Activated CD4-positive, alpha-beta T cell treated with anti-CD3 and anti-CD28 coated beads for 36 hours (primary cell): ENCODE measurements at regions not wholly inside any gene's neighbourhood (a gene's known extent, or its start where the extent isn't known, plus 50 kb on each side); places are given as distances from the start of the nearest gene placed in this dataset.
"Not testable (repeated sequence)": the region's sequence is repeated elsewhere in the genome, so short reads cannot be mapped to it uniquely, and the experiment has no call there.

Source experiments
- ATAC-seq: fragments of 200-7000 bp; cut with Tn5 transposase; one replicate; pipeline ENCODE4 v1.10.0; 2021; ENCODE audit warnings: mild to moderate bottlenecking, moderate library complexity
- CTCF ChIA-PET: fragments of 350-600 bp; sonication (Branson Sonifier 250); formaldehyde crosslinking; loops from one replicate; lab custom pipeline; 2021; ENCODE audit warnings: antibody characterized with exemption; lab: Charles Lee
- POLR2A ChIA-PET: fragments of 350-600 bp; sonication (Branson Sonifier 250); formaldehyde crosslinking; loops from one replicate; lab custom pipeline; 2021; ENCODE audit warnings: antibody characterized with exemption, inconsistent platforms; lab: Charles Lee
- DNase-seq: peaks from one replicate; pipeline ENCODE4 v3.0.0-alpha.2; 2020
- H3K27ac Mint-ChIP-seq: one replicate; pipeline ENCODE4 v1.8.0; 2021; ENCODE audit warnings: mixed read lengths
- H3K27me3 Mint-ChIP-seq: one replicate; pipeline ENCODE4 v1.8.0; 2021; ENCODE audit warnings: mixed read lengths
- H3K36me3 Mint-ChIP-seq: one replicate; pipeline ENCODE4 v1.8.0; 2021; ENCODE audit warnings: low read depth, mixed read lengths
- H3K4me1 Mint-ChIP-seq: one replicate; pipeline ENCODE4 v1.8.0; 2021; ENCODE audit warnings: mixed read lengths
- H3K4me3 Mint-ChIP-seq: one replicate; pipeline ENCODE4 v1.8.0; 2021; ENCODE audit warnings: mild to moderate bottlenecking, moderate library complexity, mixed read lengths
- H3K9me3 Mint-ChIP-seq: one replicate; pipeline ENCODE4 v1.8.0; 2021; ENCODE audit warnings: low read depth, mixed read lengths
- intact Hi-C, 2 experiments: fragments of 100-400 bp; cut with DNase I in 1 of 2; cut with micrococcal nuclease in 1 of 2; formaldehyde crosslinking; loops; one replicate each; pipeline versions ENCODE4 v1.14.2 to v1.15.1; 2022 to 2024; cut with DNase I, micrococcal nuclease

DNA sequence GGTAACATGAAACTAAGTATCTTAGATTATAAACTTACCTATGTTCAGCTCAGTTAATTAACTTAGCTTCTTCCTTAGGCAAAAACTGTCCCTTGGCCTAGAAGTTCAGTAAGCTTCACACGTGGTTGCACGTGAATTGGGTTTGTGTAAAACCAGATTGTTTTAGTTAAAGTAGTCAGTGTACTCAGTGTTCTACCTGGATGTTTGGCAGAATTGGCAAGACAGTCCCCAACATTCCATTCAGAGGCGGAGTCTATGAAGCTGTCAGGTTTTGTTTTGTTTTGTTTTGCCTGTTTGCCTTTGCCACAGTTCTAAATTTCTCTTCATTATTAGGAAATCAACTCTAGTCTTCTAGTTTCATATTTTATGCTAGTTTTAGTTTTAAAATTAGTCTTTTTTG lies 105.3 kb upstream of the ZEB2 start:
- Mint-ChIP-seq H3K27ac (no peak overlapping the region), H3K4me1 (no peaks in the 10 kb centered on the region), H3K9me3 (no peaks in the 10 kb centered on the region), H3K27me3 (peaks cover 11% of the 10 kb centered on the region), H3K36me3 (no peaks in the 10 kb centered on the region), H3K4me3 (no peak overlapping the region)
- ChIA-PET POLR2A (no interaction called here), CTCF (no interaction called here)
- DNase-seq, result no peak
- intact Hi-C loops, result no loop called here
- ATAC-seq, result no peak

DNA sequence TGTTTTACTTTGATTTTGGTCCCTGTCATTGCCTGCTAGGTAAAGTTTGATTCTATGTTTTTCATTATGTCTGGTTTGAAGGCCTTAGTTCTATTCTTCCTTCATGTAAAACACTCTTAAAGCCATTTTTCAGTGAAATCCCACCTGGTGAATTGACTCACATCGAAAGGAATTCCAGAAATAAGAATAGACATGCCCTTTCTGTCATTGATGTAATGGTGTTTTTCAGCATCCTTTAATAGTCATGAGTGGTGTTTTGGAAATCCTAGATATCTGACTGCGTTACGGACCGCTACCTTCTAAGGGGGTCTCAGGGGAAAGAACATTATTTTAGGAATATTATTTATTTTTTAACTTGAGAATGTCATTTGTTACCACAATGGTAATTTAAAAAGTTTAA lies 104.5 kb upstream of the ZEB2 start:
- Mint-ChIP-seq H3K27ac (no peak overlapping the region), H3K36me3 (no peaks in the 10 kb centered on the region), H3K4me1 (peaks cover 3% of the 10 kb centered on the region), H3K4me3 (no peak overlapping the region), H3K27me3 (peaks cover 11% of the 10 kb centered on the region), H3K9me3 (no peaks in the 10 kb centered on the region)
- intact Hi-C loops, result no loop called here
- no peak for DNase-seq
- POLR2A ChIA-PET, result no interaction called here
- CTCF ChIA-PET, result no interaction called here
- ATAC-seq, result no peak

DNA sequence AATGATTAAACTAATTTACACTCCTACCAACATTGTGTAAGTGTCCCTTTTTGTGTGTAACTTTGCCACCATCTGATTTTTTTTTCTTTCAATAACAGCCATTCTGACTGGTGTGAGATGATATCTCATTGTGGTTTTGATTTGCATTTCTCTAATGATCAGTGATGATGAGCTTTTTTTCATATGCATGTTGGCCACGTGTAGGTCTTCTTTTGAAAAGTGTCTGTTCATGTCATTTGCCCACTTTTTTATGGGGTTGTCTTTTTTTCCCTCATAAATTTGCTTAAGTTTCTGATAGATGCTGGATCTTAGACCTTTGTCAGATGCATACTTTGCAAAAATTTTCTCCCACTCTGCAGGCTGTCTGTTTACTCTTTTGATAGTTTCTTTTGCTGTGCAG lies 102.5 kb upstream of the ZEB2 start:
- POLR2A ChIA-PET, H3K27me3 Mint-ChIP-seq, intact Hi-C loops, H3K9me3 Mint-ChIP-seq, H3K36me3 Mint-ChIP-seq, ATAC-seq, H3K27ac Mint-ChIP-seq, DNase-seq, H3K4me1 Mint-ChIP-seq, H3K4me3 Mint-ChIP-seq, CTCF ChIA-PET: not testable (repeated sequence)

DNA sequence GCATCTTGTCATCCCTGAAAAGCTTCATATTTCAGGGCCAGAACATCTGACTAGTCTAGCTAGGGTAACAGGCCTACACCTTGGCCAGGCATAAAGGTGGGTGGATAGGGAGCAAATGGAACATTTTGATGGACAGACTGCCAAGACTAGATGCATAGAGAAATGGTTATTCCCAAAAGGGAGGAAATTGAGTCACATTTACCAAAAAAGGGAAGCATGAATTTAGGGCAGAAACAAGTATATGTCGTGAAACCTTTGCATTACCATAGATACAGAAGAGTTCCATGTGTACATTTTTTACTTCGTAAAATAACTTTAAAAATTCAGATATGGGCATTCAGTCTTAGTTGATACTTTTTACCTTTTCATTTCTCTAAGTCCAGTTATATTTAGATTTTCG lies 101.3 kb upstream of the ZEB2 start:
- Mint-ChIP-seq H3K27me3 (peaks cover 8% of the 10 kb centered on the region), H3K4me1 (peaks cover 3% of the 10 kb centered on the region), H3K9me3 (no peaks in the 10 kb centered on the region), H3K27ac (no peak overlapping the region), H3K36me3 (no peaks in the 10 kb centered on the region), H3K4me3 (no peak overlapping the region)
- ATAC-seq (no peak), DNase-seq (no peak)
- intact Hi-C loops, result no loop called here
- ChIA-PET POLR2A (interaction anchor here (0.6 kb wide), 1 partner anchor 30 kb away, joined by 4 read pairs; no protein-coding TSS in a partner anchor), CTCF (interaction anchor here (0.6 to 0.7 kb wide), 2 partner anchors 10 to 364 kb away, joined by 3 read pairs; no protein-coding TSS in a partner anchor)

DNA sequence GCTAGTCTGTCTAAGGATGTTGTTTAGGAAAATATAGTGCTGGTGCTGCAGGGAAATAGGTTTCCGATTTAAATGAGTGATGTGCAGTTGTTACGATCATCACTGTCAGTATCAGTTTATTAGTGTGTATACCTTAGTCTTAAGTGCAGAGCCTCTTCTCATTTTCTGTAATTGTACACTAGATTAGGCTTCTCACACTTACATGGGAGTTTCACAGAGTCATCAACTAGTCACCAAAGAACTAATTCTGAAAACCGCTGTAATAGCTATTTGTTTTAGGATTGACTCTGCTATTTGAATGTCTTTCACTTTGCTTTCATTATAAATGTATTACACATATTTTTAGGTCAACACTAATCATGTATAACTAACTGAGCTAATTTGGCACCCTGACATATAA lies 99.8 kb upstream of the ZEB2 start:
- ATAC-seq, result peak; percentile 86
- no peak overlapping the region for H3K27ac Mint-ChIP-seq
- CTCF ChIA-PET, result no interaction called here
- intact Hi-C loops, result no loop called here
- H3K36me3 Mint-ChIP-seq, result no peaks in the 10 kb centered on the region
- no peaks in the 10 kb centered on the region for H3K9me3 Mint-ChIP-seq
- DNase-seq, result no peak
- peaks cover 14% of the 10 kb centered on the region for H3K27me3 Mint-ChIP-seq
- POLR2A ChIA-PET, result interaction anchor here (0.6 kb wide), 1 partner anchor 28 kb away, joined by 3 read pairs; no protein-coding TSS in a partner anchor
- peaks cover 3% of the 10 kb centered on the region for H3K4me1 Mint-ChIP-seq
- no peak overlapping the region for H3K4me3 Mint-ChIP-seq

DNA sequence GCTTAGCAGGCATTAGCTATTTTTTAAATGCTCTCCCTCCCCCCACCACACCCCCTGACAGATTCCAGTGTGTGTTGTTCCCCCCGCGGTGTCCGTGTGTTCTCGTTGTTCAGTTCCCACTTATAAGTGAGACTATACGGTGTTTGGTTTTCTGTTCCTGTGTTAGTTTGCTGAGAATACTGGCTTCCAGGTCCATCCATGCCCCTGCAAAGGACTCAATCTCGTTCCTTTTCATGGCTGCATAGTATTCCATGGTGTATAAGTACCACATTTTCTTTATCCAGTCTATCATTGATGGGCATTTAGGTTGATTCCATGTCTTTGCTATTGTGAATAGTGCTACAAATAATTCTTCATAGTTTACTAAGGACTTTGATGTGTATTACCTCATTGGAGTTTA lies 97.3 kb upstream of the ZEB2 start:
- H3K36me3 Mint-ChIP-seq, H3K4me1 Mint-ChIP-seq, H3K9me3 Mint-ChIP-seq, H3K27ac Mint-ChIP-seq, intact Hi-C loops, H3K4me3 Mint-ChIP-seq, DNase-seq, H3K27me3 Mint-ChIP-seq, CTCF ChIA-PET, POLR2A ChIA-PET, ATAC-seq: not testable (repeated sequence)

DNA sequence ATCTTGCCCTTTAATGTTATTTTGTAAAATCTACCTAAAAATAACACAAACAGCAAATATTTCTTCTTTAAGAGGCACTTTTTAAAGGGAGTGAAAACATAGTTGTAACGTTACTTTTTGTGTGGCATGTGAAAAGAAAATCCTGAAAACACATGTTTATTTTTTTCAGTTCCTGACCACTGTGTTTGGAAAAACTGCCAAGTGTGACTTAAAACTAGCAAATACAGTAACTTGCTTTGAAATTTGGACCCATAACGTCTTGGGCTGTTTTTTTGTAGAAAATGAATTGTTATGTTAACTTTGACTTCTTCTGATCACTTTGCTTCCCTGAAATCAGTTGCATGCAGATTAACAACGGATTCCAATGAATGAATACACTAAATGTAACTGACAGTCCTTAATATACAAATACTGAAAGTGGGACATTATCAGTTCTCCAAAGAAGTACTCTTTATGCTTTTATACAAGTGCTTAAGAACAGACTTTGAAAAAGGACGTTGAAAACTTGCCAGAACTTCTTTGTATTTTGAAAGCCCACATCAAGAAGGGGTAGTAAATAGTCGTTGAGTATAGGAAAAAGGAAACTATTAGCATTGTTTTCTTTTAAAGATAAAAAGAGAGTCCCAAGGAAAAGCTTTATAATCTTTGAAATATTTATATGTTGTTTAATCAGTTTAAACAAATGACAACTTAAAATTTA lies 96.1 kb upstream of the ZEB2 start:
- ChIA-PET POLR2A (no interaction called here), CTCF (no interaction called here)
- no peak overlapping the region for H3K4me3 Mint-ChIP-seq
- no peak overlapping the region for H3K27ac Mint-ChIP-seq
- no peak for DNase-seq
- ATAC-seq, result no peak
- peaks cover 3% of the 10 kb centered on the region for H3K4me1 Mint-ChIP-seq
- intact Hi-C loops, result no loop called here
- H3K9me3 Mint-ChIP-seq, result no peaks in the 10 kb centered on the region
- no peaks in the 10 kb centered on the region for H3K36me3 Mint-ChIP-seq
- H3K27me3 Mint-ChIP-seq, result peaks cover 8% of the 10 kb centered on the region

DNA sequence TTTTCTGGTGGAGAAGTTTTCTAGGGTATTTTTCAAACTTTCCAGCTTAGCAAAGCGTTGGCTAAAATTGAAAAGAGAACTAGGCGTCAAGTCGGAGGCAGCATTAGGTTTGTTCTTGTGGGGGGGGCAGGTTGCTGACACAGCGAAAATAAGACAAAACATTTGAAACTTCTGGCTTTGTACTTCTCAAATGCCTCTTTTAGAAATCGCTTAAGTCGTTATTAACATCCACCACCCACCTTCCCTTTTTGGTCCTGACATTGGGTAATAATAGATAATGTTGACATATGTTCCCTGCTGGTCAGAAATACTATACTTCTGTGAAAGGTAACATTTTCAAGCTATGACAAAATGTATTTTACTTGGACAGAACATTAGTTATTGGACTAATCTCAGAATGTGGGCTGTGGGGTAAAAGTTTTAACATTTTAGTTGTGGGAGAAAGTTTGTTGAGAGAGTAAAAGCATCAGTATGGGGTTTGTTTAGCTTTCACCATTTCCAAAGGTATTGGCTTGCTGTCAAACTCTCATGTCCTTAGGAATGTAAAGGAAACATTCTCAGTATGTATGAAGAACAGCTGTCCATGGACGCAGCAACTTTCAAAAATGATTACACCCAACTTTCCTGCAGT lies 88.1 kb upstream of the ZEB2 start:
- H3K27ac Mint-ChIP-seq, result no peak overlapping the region
- H3K4me1 Mint-ChIP-seq, result peaks cover 3% of the 10 kb centered on the region
- peaks cover 11% of the 10 kb centered on the region for H3K27me3 Mint-ChIP-seq
- no peaks in the 10 kb centered on the region for H3K9me3 Mint-ChIP-seq
- intact Hi-C loops, result no loop called here
- no peak for ATAC-seq
- POLR2A ChIA-PET, result no interaction called here
- CTCF ChIA-PET, result interaction anchor here (0.6 kb wide), 1 partner anchor 13 kb away, joined by 3 read pairs; no protein-coding TSS in a partner anchor
- no peak for DNase-seq
- no peaks in the 10 kb centered on the region for H3K36me3 Mint-ChIP-seq
- H3K4me3 Mint-ChIP-seq, result no peak overlapping the region

DNA sequence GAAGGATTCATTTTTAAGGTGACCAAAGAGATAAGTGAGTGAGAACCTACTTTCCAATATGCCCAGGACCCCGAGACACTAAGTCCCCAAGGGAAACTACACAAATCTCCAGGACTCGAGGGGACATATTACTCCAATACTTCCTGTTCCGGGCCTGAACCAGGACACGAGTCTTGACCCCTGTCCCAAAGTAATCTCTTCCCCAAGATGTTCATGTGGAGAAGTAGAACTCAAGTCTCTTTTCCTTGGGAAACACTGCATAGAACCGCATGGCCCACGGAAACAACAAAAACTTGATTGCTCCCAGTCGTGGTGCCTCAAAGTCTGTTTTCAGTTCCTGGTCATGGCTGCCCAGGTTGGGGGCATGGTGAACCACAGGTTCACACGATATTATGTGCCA lies 87.2 kb upstream of the ZEB2 start:
- intact Hi-C loops, result no loop called here

DNA sequence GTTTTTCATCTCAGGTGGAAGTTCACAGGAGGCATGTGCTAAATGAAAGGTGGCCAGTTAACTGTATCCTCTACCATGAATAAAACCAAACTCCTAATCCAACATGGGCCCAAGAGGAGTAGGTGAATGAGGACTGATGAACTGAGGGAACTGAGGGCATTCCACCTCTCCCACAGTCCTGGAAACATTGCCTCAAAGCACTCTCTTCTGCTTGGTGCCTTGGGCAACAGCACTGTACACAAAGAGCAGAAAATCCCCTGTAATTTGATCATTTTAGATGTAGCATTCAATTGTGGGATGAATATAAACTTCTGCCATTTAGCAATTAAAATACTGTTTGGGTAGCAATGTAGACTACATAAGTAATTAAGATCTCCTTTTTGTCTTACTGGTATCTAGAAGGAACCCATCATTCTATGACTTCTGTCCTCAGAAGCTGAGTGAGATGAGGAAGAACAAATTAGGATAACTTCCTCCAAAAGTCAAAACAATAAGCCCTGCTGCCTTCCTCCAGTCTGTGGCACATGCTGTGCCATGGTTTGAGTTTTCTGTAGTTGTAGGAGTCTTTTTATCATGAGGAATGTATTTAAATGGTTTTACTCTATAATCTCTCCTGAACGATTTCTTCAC lies 86.7 kb upstream of the ZEB2 start:
- no peak for DNase-seq
- Mint-ChIP-seq H3K4me1 (peaks cover 3% of the 10 kb centered on the region), H3K4me3 (no peak overlapping the region), H3K9me3 (no peaks in the 10 kb centered on the region), H3K27me3 (peaks cover 11% of the 10 kb centered on the region), H3K27ac (no peak overlapping the region), H3K36me3 (no peaks in the 10 kb centered on the region)
- no peak for ATAC-seq
- intact Hi-C loops, result no loop called here
- POLR2A ChIA-PET, result no interaction called here
- CTCF ChIA-PET, result no interaction called here

More for the DNA sequence above, 87.2 kb upstream of the ZEB2 start:
- CTCF ChIA-PET, result no interaction called here
- peaks cover 3% of the 10 kb centered on the region for H3K4me1 Mint-ChIP-seq
- no peaks in the 10 kb centered on the region for H3K36me3 Mint-ChIP-seq
- H3K27ac Mint-ChIP-seq, result no peak overlapping the region
- H3K27me3 Mint-ChIP-seq, result peaks cover 11% of the 10 kb centered on the region
- DNase-seq, result no peak
- H3K9me3 Mint-ChIP-seq, result no peaks in the 10 kb centered on the region
- no peak for ATAC-seq
- H3K4me3 Mint-ChIP-seq, result no peak overlapping the region
- POLR2A ChIA-PET, result no interaction called here

DNA sequence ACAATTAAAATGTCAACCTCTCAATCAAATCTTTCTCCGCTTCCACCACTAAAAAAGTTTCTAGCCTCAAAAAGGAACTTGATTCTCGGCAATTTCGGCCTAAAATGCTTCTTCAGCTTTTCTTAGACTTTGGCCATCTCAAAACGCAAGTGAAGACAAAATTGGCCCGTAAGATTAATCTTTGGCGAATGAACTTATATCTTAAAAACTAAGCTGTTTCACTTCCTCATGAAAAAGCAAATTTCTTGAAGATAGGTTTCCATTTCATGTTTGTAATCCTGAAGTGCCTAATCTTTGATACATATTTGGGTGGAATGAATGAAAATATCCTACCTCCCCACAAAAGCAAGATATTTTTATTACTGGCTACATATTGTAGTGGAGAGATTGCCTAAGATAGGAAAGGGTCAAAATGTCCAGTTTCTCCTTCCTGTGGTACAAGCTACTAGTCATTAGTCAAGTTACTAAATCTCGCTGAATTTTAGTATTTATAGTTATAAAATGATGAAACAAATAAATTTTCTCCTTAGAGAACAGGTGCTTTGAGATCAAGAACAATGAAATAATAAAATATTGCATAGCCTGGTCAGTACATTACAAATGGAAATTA lies 85.4 kb upstream of the ZEB2 start:
- CTCF ChIA-PET, result interaction anchor here (0.6 to 1.1 kb wide), 2 partner anchors 656 to 746 kb away, joined by 3 read pairs; no protein-coding TSS in a partner anchor
- no peak overlapping the region for H3K4me3 Mint-ChIP-seq
- peaks cover 11% of the 10 kb centered on the region for H3K27me3 Mint-ChIP-seq
- DNase-seq, result no peak
- no peaks in the 10 kb centered on the region for H3K9me3 Mint-ChIP-seq
- ATAC-seq, result no peak
- H3K36me3 Mint-ChIP-seq, result no peaks in the 10 kb centered on the region
- H3K4me1 Mint-ChIP-seq, result peaks cover 3% of the 10 kb centered on the region
- no peak overlapping the region for H3K27ac Mint-ChIP-seq
- POLR2A ChIA-PET, result no interaction called here
- intact Hi-C loops, result no loop called here
